Liver (tissue), 8 donors: ENCODE measurements at regions not wholly inside any gene's neighbourhood (a gene's known extent, or its start where the extent isn't known, plus 50 kb on each side); places are given as distances from the start of the nearest gene placed in this dataset.

ENCODE experiments used
- DNase-seq: peaks from one replicate; pipeline ENCODE4 v3.0.0-alpha.2; 2017; ENCODE audit warnings: low spot score
- H3K27ac ChIP-seq, 2 donors: one replicate each; pipeline ENCODE4 v1.7.0; 2013; ENCODE audit warnings: inconsistent platforms in 2 of 2, low read length in 2 of 2, control low read depth in 1 of 2, low read depth in 1 of 2, mild to moderate bottlenecking in 1 of 2
- H3K27me3 ChIP-seq, 4 donors: one replicate each; pipeline versions ENCODE4 v1.6.1 to v1.7.0; 2013; ENCODE audit warnings: low read length in 3 of 4, inconsistent platforms in 1 of 4, mild to moderate bottlenecking in 1 of 4, moderate library complexity in 1 of 4; ENCODE audit not compliant: control insufficient read depth in 4 of 4, insufficient read depth in 4 of 4
- H3K36me3 ChIP-seq, 4 donors: one replicate each; pipeline versions ENCODE4 v1.6.1 to v1.7.0; 2013; ENCODE audit warnings: low read length in 3 of 4, mild to moderate bottlenecking in 3 of 4, low read depth in 1 of 4, moderate library complexity in 1 of 4; ENCODE audit not compliant: control insufficient read depth in 4 of 4, insufficient read depth in 3 of 4
- H3K4me1 ChIP-seq, 4 donors: one replicate each; pipeline versions ENCODE4 v1.6.1 to v1.7.0; 2013; ENCODE audit warnings: low read length in 3 of 4, mild to moderate bottlenecking in 3 of 4, moderate library complexity in 1 of 4; ENCODE audit not compliant: control insufficient read depth in 4 of 4, insufficient read depth in 4 of 4
- H3K4me3 ChIP-seq, 3 donors: one replicate each; pipeline versions ENCODE4 v1.6.1 to v1.7.0; 2013; ENCODE audit warnings: low read length in 3 of 3, control low read depth in 1 of 3, low read depth in 1 of 3, mild to moderate bottlenecking in 1 of 3
- H3K9ac ChIP-seq, 2 donors: one replicate each; pipeline ENCODE4 v1.7.0; 2013; ENCODE audit warnings: low read length in 2 of 2, mild to moderate bottlenecking in 2 of 2, moderate library complexity in 2 of 2, control low read depth in 1 of 2, low read depth in 1 of 2
- H3K9me3 ChIP-seq, 4 donors: one replicate each; pipeline versions ENCODE4 v1.6.1 to v1.7.0; 2013; ENCODE audit warnings: low read length in 3 of 4; ENCODE audit not compliant: control insufficient read depth in 4 of 4
- EGR1 ChIP-seq, 2 donors: IDR thresholded peaks; 2 replicates each; pipeline ENCODE4 v1.6.1; 2016 to 2018; ENCODE audit warnings: antibody characterized with exemption in 2 of 2, low read depth in 2 of 2
- FOXA1 ChIP-seq: IDR thresholded peaks from 2 replicates; pipeline ENCODE4 v1.6.1; 2016; ENCODE audit warnings: antibody characterized with exemption
- FOXA2 ChIP-seq: IDR thresholded peaks from 2 replicates; pipeline ENCODE4 v1.6.1; 2016; ENCODE audit warnings: antibody characterized with exemption
- GABPA ChIP-seq, 2 donors: IDR thresholded peaks in 1 of 2; conservative IDR thresholded peaks in 1 of 2; 2 replicates each; pipeline ENCODE4 v1.6.1; 2016; ENCODE audit warnings: antibody characterized with exemption in 2 of 2, mild to moderate bottlenecking in 1 of 2, moderate library complexity in 1 of 2
- HNF4A ChIP-seq, 2 donors: conservative IDR thresholded peaks; 2 replicates each; pipeline ENCODE4 v1.6.1; 2016; ENCODE audit warnings: antibody characterized with exemption in 2 of 2, mild to moderate bottlenecking in 2 of 2
- HNF4G ChIP-seq: IDR thresholded peaks from 2 replicates; pipeline ENCODE4 v1.6.1; 2016; ENCODE audit warnings: antibody characterized with exemption
- JUND ChIP-seq, 2 donors: IDR thresholded peaks; 2 replicates each; pipeline ENCODE4 v1.6.1; 2016; ENCODE audit warnings: antibody characterized with exemption in 2 of 2
- NR2F2 ChIP-seq: IDR thresholded peaks from 2 replicates; pipeline ENCODE4 v1.6.1; 2016; ENCODE audit warnings: antibody characterized with exemption
- RAD21 ChIP-seq, 2 donors: IDR thresholded peaks; 2 replicates each; pipeline ENCODE4 v1.6.1; 2016; ENCODE audit warnings: antibody characterized with exemption in 2 of 2, mild to moderate bottlenecking in 2 of 2
- RXRA ChIP-seq, 2 donors: IDR thresholded peaks; 2 replicates each; pipeline ENCODE4 v1.6.1; 2017 to 2018; ENCODE audit warnings: antibody characterized with exemption in 2 of 2, mild to moderate bottlenecking in 1 of 2
- SP1 ChIP-seq: IDR thresholded peaks from 2 replicates; pipeline ENCODE4 v1.6.1; 2018; ENCODE audit warnings: antibody characterized with exemption, mild to moderate bottlenecking
- TAF1 ChIP-seq: conservative IDR thresholded peaks from 2 replicates; pipeline ENCODE4 v1.6.1; 2016; ENCODE audit warnings: antibody characterized with exemption, mild to moderate bottlenecking
- YY1 ChIP-seq: IDR thresholded peaks from 2 replicates; pipeline ENCODE4 v1.6.1; 2016; ENCODE audit warnings: antibody characterized with exemption, mild to moderate bottlenecking
- WGBS: extraction: QIAGEN DNeasy Blood & Tissue Kit; methylation state at CpG from one replicate; pipeline ENCODE4 v1.1.7; 2013; 5-methylcytosine and 5-hydroxymethylcytosine counted together
- TF ChIP-seq, protein P1 (sequence below): fragments of 150-350 bp; IDR thresholded peaks from 2 replicates; pipeline ENCODE4 v1.5.1; 2017; ENCODE audit warnings: improper control_type of control experiment, low read depth, low read length; ENCODE audit not compliant: missing input control
- TF ChIP-seq, protein P2 (sequence below): IDR thresholded peaks from 2 replicates; pipeline ENCODE4 v1.6.1; 2016; ENCODE audit warnings: antibody characterized with exemption
- TF ChIP-seq, protein P3 (sequence below): IDR thresholded peaks from 2 replicates; pipeline ENCODE4 v1.6.1; 2016; ENCODE audit warnings: antibody characterized with exemption
- TF ChIP-seq, protein P4 (sequence below): IDR thresholded peaks from 2 replicates; pipeline ENCODE4 v1.6.1; 2016; ENCODE audit warnings: antibody characterized with exemption
- TF ChIP-seq, protein P5 (sequence below): IDR thresholded peaks from 2 replicates; pipeline ENCODE4 v1.6.1; 2016; ENCODE audit warnings: antibody characterized with exemption, mild to moderate bottlenecking
- donor health status: healthy.
- donor health status: healthy.
- donor health status: healthy.
- donor health status: healthy.
- donor health status: healthy.

DNA sequence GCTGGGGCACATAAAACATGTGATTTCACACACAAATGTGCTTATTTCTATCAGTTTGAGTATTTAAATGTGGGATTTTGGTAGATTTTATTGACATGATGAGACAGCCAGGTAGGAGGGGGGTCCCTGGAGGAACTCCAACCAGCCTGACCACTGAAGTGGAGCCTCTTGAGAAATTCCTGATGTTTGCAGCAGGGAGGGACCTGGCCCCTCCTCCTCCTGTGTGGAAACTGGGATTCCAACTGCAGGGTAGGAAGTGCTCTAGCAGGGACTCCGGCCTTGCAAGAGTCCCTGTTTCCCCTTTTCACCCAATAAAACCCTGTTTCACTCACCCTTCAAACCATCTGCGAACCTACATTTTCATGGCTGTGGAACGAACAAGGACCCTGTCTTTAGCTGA is 2224.0 kb upstream of the AGA start (continued):
- no peak for TF ChIP-seq RXRA (IDR thresholded peaks at IDR 0.05)

DNA sequence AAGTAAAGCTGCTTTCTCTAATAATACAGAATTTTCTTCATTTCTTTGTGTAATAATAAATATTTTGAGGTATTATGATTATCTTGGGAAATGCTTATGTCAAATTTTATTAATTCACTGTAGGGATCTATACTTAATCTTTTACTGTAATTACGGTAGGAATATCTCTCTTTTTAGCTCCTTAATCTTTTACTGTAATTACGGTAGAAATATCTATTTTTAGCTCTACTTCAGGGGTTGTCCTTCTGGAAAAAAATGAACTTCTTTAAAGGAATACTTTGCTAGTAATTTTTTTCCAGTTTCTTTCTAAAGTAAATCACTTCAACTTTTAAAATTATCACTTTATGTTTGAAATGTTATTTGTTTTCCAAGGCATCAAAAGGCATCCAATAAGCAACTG is 2229.4 kb upstream of the AGA start:
- no peak overlapping the region for H3K9ac ChIP-seq
- peaks cover 0 to 2% (median 0%) of the 10 kb centered on the region in 4 donors for H3K9me3 ChIP-seq
- no peaks in the 10 kb centered on the region for H3K4me1 ChIP-seq
- WGBS, result 62% methylated on average over 2 of the region's 2 CpGs
- no peaks in the 10 kb centered on the region for H3K36me3 ChIP-seq
- no peak for DNase-seq
- H3K27ac ChIP-seq, result no peak overlapping the region
- TF ChIP-seq HNF4A (conservative IDR thresholded peaks at IDR 0.05) (no peak), RAD21 (IDR thresholded peaks at IDR 0.05) (no peak), JUND (IDR thresholded peaks at IDR 0.05) (no peak), FOXA2 (no peak), EGR1 (IDR thresholded peaks at IDR 0.05; ENCODE audit: low read depth in 2 of 2) (no peak), FOXA1 (no peak), YY1 (no peak), TAF1 (no peak)
- TF ChIP-seq, protein P1, sequence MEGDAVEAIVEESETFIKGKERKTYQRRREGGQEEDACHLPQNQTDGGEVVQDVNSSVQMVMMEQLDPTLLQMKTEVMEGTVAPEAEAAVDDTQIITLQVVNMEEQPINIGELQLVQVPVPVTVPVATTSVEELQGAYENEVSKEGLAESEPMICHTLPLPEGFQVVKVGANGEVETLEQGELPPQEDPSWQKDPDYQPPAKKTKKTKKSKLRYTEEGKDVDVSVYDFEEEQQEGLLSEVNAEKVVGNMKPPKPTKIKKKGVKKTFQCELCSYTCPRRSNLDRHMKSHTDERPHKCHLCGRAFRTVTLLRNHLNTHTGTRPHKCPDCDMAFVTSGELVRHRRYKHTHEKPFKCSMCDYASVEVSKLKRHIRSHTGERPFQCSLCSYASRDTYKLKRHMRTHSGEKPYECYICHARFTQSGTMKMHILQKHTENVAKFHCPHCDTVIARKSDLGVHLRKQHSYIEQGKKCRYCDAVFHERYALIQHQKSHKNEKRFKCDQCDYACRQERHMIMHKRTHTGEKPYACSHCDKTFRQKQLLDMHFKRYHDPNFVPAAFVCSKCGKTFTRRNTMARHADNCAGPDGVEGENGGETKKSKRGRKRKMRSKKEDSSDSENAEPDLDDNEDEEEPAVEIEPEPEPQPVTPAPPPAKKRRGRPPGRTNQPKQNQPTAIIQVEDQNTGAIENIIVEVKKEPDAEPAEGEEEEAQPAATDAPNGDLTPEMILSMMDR, result no peak
- TF ChIP-seq, protein P2, sequence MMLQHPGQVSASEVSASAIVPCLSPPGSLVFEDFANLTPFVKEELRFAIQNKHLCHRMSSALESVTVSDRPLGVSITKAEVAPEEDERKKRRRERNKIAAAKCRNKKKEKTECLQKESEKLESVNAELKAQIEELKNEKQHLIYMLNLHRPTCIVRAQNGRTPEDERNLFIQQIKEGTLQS, result no peak
- no peaks in the 10 kb centered on the region for H3K27me3 ChIP-seq
- H3K4me3 ChIP-seq, result no peak overlapping the region

DNA sequence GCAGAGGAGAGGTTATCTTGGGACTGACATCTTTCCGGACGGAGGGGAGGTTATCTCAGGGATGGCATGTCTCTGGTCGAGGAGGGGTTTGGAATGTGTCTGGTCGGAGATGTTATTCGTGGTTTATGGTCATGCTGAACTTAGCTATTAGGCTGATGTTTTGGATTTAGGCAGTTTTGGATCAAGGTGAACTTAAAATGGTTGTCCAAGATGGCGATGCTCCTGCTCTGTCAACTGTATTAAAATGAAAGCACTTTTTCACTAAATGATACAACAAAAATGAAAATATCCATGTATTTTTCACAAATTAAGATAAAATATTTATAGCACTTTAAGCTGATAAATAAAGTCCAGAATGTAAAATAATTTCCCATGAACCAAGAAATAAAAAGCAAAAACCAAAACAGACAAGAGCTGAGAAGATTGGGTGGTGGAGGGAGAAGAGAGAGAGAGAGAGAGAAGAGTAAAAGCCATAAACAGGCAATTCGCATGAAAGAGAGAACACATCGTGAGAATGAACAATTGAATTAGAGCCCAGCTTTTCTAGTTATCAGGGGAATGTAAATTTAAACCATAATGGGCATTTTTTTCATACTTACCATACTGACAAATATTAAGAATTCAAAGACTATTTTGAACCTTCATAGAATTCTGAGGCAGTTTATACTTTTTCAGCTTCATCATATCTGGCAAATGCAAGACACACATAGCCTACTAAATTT is 2236.0 kb upstream of the AGA start:
- TF ChIP-seq YY1 (no peak), FOXA2 (no peak), JUND (IDR thresholded peaks at IDR 0.05) (no peak), SP1 (no peak), FOXA1 (no peak), NR2F2 (no peak), TAF1 (no peak), HNF4G (no peak), RAD21 (IDR thresholded peaks at IDR 0.05) (no peak), GABPA (IDR thresholded peaks at IDR 0.05 in 1 of 2, conservative IDR thresholded peaks at IDR 0.05 in 1 of 2) (no peak), RXRA (IDR thresholded peaks at IDR 0.05) (no peak), HNF4A (conservative IDR thresholded peaks at IDR 0.05) (no peak), EGR1 (IDR thresholded peaks at IDR 0.05; ENCODE audit: low read depth in 2 of 2) (no peak)
- TF ChIP-seq, protein P3, sequence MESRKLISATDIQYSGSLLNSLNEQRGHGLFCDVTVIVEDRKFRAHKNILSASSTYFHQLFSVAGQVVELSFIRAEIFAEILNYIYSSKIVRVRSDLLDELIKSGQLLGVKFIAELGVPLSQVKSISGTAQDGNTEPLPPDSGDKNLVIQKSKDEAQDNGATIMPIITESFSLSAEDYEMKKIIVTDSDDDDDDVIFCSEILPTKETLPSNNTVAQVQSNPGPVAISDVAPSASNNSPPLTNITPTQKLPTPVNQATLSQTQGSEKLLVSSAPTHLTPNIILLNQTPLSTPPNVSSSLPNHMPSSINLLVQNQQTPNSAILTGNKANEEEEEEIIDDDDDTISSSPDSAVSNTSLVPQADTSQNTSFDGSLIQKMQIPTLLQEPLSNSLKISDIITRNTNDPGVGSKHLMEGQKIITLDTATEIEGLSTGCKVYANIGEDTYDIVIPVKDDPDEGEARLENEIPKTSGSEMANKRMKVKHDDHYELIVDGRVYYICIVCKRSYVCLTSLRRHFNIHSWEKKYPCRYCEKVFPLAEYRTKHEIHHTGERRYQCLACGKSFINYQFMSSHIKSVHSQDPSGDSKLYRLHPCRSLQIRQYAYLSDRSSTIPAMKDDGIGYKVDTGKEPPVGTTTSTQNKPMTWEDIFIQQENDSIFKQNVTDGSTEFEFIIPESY, result no peak
- TF ChIP-seq, protein P1, result no peak
- TF ChIP-seq, protein P4, sequence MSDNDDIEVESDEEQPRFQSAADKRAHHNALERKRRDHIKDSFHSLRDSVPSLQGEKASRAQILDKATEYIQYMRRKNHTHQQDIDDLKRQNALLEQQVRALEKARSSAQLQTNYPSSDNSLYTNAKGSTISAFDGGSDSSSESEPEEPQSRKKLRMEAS, result no peak
- TF ChIP-seq, protein P5, sequence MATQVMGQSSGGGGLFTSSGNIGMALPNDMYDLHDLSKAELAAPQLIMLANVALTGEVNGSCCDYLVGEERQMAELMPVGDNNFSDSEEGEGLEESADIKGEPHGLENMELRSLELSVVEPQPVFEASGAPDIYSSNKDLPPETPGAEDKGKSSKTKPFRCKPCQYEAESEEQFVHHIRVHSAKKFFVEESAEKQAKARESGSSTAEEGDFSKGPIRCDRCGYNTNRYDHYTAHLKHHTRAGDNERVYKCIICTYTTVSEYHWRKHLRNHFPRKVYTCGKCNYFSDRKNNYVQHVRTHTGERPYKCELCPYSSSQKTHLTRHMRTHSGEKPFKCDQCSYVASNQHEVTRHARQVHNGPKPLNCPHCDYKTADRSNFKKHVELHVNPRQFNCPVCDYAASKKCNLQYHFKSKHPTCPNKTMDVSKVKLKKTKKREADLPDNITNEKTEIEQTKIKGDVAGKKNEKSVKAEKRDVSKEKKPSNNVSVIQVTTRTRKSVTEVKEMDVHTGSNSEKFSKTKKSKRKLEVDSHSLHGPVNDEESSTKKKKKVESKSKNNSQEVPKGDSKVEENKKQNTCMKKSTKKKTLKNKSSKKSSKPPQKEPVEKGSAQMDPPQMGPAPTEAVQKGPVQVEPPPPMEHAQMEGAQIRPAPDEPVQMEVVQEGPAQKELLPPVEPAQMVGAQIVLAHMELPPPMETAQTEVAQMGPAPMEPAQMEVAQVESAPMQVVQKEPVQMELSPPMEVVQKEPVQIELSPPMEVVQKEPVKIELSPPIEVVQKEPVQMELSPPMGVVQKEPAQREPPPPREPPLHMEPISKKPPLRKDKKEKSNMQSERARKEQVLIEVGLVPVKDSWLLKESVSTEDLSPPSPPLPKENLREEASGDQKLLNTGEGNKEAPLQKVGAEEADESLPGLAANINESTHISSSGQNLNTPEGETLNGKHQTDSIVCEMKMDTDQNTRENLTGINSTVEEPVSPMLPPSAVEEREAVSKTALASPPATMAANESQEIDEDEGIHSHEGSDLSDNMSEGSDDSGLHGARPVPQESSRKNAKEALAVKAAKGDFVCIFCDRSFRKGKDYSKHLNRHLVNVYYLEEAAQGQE, result no peak
- TF ChIP-seq, protein P2, result no peak
- no peaks in the 10 kb centered on the region for H3K4me1 ChIP-seq
- H3K9me3 ChIP-seq, result peaks cover 0 to 2% (median 1%) of the 10 kb centered on the region in 4 donors
- no peak for DNase-seq
- H3K9ac ChIP-seq, result no peak overlapping the region
- WGBS, result 76% methylated on average over 8 of the region's 8 CpGs
- H3K4me3 ChIP-seq, result no peak overlapping the region
- no peaks in the 10 kb centered on the region for H3K36me3 ChIP-seq
- H3K27ac ChIP-seq, result no peak overlapping the region
- H3K27me3 ChIP-seq, result no peaks in the 10 kb centered on the region
